ENCODE measurements at regions not wholly inside any gene's neighbourhood (a gene's known extent, or its start where the extent isn't known, plus 50 kb on each side); places are given as distances from the start of the nearest gene placed in this dataset.

DNA sequence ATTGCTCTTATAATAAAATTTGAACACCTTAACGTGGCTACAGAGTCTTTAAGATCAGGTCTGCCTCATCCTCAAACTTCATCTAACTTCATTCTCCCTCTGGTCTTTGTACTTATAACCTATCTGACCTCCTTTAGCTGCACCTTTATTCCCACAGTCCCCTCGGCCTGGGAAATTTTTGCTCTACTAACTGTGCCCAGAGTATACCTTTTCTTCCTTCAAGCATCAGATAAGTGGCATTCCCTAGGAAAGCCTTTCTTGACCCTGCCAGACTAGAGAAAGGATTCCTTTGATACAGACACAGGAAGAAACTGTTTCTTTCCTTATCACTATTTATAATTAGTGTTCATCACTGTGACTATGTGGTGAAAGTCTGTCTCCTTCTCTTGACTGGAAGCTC, 79.2 kb upstream of the RPRM start:
- Histone ChIP-seq H3K27ac (no peak overlapping the region), H3K27me3 (no peaks in the 10 kb centered on the region), H3K4me1 (no peaks in the 10 kb centered on the region), H3K4me3 (no peak overlapping the region), H3K9me3 (no peaks in the 10 kb centered on the region), H3K36me3 (no peaks in the 10 kb centered on the region)
- WGBS, 5 donors = 32 to 55% (median 36%) methylated on average over 2 of the region's 2 CpGs
- intact Hi-C loops (cut with DNase I; ENCODE audit: low total_unique reads) = no loop called here
- TF ChIP-seq, protein P1, sequence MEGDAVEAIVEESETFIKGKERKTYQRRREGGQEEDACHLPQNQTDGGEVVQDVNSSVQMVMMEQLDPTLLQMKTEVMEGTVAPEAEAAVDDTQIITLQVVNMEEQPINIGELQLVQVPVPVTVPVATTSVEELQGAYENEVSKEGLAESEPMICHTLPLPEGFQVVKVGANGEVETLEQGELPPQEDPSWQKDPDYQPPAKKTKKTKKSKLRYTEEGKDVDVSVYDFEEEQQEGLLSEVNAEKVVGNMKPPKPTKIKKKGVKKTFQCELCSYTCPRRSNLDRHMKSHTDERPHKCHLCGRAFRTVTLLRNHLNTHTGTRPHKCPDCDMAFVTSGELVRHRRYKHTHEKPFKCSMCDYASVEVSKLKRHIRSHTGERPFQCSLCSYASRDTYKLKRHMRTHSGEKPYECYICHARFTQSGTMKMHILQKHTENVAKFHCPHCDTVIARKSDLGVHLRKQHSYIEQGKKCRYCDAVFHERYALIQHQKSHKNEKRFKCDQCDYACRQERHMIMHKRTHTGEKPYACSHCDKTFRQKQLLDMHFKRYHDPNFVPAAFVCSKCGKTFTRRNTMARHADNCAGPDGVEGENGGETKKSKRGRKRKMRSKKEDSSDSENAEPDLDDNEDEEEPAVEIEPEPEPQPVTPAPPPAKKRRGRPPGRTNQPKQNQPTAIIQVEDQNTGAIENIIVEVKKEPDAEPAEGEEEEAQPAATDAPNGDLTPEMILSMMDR (IDR thresholded peaks at IDR 0.05) = no peak
- no peak for TF ChIP-seq EP300 (IDR thresholded peaks at IDR 0.05)
- no peak for TF ChIP-seq POLR2A (IDR thresholded peaks at IDR 0.05)
- TF ChIP-seq POLR2AphosphoS5 (IDR thresholded peaks at IDR 0.05) = no peak
- DNase-seq = no peak

DNA sequence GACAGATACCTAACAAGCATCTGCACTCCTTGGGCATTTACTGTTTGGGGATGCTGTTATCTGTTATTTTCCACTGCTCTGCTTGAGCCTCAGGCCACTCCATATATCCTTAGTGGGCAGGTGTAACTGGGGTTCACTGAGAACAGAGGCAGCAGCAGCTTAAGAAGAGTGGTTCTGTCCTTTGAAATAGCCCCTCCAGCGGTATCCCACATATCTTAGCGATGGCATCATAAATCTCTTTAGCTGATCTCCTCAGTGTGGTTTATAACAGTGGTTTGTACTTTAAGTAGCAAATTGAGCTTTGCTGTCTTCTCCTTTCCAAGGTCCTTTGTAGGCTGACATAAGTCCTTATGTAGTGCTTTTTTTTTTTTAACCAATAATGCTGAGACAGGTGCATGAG, 79.7 kb upstream of the RPRM start:
- no peak for DNase-seq
- no peaks in the 10 kb centered on the region for H3K9me3 ChIP-seq
- H3K27ac ChIP-seq = no peak overlapping the region
- no peak overlapping the region for H3K4me3 ChIP-seq
- intact Hi-C loops (cut with DNase I; ENCODE audit: low total_unique reads) = no loop called here
- H3K4me1 ChIP-seq = no peaks in the 10 kb centered on the region
- 85 to 97% (median 93%) methylated on average over 2 of the region's 2 CpGs for WGBS, 5 donors
- TF ChIP-seq, protein P1 (IDR thresholded peaks at IDR 0.05) = no peak
- TF ChIP-seq POLR2AphosphoS5 (IDR thresholded peaks at IDR 0.05) (no peak), EP300 (IDR thresholded peaks at IDR 0.05) (no peak)
- H3K36me3 ChIP-seq = no peaks in the 10 kb centered on the region
- no peaks in the 10 kb centered on the region for H3K27me3 ChIP-seq

DNA sequence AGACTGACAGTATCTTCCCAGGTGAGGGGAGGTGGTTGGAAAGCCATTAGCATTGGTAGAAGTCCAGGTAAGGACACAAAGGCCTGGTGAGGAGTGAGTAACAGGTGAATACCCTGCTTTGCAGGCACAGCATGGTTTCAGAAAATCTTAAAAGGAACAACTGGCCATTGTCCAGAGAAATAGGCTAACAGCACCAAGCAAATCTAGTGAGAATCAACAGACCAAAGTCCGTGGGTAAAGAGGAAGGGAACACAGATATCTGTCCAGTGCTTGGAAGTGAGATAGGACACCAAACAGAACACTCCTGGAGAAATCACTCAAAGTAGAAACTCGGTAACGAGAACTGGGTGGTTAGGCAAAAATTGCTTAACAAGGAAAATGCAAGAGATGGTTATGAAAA, 88.8 kb upstream of the RPRM start:
- Histone ChIP-seq H3K4me3 (no peak overlapping the region), H3K4me1 (no peaks in the 10 kb centered on the region), H3K27ac (no peak overlapping the region), H3K36me3 (no peaks in the 10 kb centered on the region), H3K9me3 (no peaks in the 10 kb centered on the region), H3K27me3 (no peaks in the 10 kb centered on the region)
- TF ChIP-seq EP300 (IDR thresholded peaks at IDR 0.05) = no peak
- TF ChIP-seq POLR2A (IDR thresholded peaks at IDR 0.05) = no peak
- TF ChIP-seq POLR2AphosphoS5 (IDR thresholded peaks at IDR 0.05) = no peak
- TF ChIP-seq, protein P1 (IDR thresholded peaks at IDR 0.05) = no peak
- no peak for DNase-seq
- intact Hi-C loops (cut with DNase I; ENCODE audit: low total_unique reads) = no loop called here
- WGBS, 5 donors = 18 to 48% (median 34%) methylated on average over 3 of the region's 3 CpGs

DNA sequence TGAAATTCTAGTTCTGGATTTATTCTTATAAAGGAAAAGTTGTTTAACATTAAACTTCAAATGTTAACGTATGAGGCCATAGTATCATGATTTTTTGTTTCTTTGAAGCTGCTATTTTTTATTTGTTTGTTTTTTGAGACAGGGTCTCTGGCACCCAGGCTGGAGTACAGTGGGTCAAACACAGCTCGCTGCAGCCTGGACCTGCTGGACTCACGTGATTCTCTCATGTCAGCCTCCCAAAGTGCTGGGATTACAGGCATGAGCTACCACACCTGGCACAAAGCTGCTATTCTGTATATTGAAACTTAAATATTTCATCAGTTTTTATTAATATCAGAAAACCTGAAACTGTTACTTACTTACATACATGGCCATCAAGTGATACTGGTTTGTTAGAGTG, 89.5 kb upstream of the RPRM start:
- TF ChIP-seq, protein P1 (IDR thresholded peaks at IDR 0.05) = no peak
- TF ChIP-seq POLR2AphosphoS5 (IDR thresholded peaks at IDR 0.05) (no peak), POLR2A (IDR thresholded peaks at IDR 0.05) (no peak), EP300 (IDR thresholded peaks at IDR 0.05) (no peak)
- no peaks in the 10 kb centered on the region for H3K9me3 ChIP-seq
- WGBS, 5 donors = 44 to 59% (median 53%) methylated on average over 3 of the region's 3 CpGs
- no peak for DNase-seq
- H3K4me3 ChIP-seq = no peak overlapping the region
- no peaks in the 10 kb centered on the region for H3K27me3 ChIP-seq
- H3K4me1 ChIP-seq = no peaks in the 10 kb centered on the region
- H3K36me3 ChIP-seq = no peaks in the 10 kb centered on the region
- no peak overlapping the region for H3K27ac ChIP-seq
- intact Hi-C loops (cut with DNase I; ENCODE audit: low total_unique reads) = no loop called here
